Central memory CD4-positive, alpha-beta T cell (primary cell): ENCODE measurements at regions not wholly inside any gene's neighbourhood (a gene's known extent, or its start where the extent isn't known, plus 50 kb on each side); places are given as distances from the start of the nearest gene placed in this dataset.

Source experiments
- DNase-seq: peaks from one replicate; pipeline ENCODE4 v3.0.0; 2022

DNA sequence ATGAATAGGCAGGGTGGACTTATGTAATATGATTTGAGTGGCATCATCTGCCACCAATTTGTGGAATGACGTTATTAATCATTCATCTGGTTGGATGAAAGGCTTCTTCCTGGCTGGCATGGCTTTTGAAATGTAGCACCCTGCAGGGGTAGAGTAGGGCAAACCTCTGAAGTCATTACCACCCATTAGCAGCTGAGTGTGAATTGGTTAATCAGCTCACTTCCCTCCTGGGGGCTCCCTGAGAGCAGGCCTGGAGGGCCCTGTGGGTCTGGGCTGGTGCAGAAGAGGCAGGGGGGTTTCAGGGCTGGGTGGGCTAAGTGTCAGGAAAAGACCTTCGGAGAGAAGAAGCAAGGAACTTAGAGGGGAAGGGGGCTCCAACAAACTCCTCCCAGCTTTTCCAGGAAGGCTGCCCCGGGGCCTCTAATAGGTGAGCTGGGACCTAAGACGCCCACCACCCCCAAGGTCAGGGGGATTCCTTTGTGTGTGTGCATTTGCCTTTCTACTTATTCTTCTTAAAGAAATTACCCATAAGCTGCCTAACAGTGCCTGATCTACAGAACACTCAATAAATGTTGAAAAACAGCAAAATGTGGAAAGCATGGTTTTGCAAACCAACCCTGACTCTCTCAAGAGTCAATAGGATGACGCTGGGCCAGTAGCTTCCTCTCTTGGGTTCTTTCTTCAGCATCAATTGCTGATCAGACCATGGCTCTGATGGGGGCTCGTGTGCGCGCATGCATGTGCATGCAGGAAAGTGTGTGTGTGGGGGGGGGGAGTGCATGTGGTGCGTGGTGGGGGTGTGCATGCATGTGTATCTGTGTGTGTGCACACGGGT, 49.7 kb upstream of the ZNF516 start:
- no peak for DNase-seq
